DOHH2 (cell line): ENCODE measurements at regions not wholly inside any gene's neighbourhood (a gene's known extent, or its start where the extent isn't known, plus 50 kb on each side); places are given as distances from the start of the nearest gene placed in this dataset.

Experiments used
- EZH2phosphoT487 ChIP-seq: fragments of 200-600 bp; sonication (generic); IDR thresholded peaks from 2 replicates; pipeline ENCODE4 v1.6.1; 2017; ENCODE audit warnings: borderline replicate concordance, mild to moderate bottlenecking, antibody characterized with exemption, low read length, moderate library complexity, mixed read lengths
- TF ChIP-seq, protein P1 (sequence below): fragments of 200-600 bp; sonication (generic); IDR thresholded peaks from one replicate; pipeline ENCODE4 v1.5.1; 2014; ENCODE audit warnings: antibody characterized with exemption, mild to moderate bottlenecking, low read depth, low read length; ENCODE audit not compliant: poor library complexity, severe bottlenecking

DNA sequence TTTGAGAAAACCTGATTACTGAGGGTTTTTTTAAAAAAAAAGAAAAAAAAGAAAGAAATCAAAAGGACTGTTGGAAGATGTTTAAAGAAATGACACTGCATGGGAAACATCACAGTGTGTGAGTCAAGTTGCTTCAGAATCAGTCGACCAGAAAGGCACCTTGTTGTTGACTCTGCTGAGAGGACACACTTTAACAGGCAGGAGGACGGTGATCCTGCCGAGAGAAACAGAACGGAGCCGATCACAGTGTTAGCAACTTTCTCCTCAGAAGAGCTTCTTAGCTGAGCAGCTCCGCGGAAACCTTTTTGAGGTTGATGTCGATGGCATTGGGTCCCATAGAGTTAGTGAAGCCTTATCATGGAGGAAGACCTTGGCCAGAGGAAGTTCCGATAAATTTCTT, 538.7 kb downstream of the RBFOX1 start:
- TF ChIP-seq, protein P1, sequence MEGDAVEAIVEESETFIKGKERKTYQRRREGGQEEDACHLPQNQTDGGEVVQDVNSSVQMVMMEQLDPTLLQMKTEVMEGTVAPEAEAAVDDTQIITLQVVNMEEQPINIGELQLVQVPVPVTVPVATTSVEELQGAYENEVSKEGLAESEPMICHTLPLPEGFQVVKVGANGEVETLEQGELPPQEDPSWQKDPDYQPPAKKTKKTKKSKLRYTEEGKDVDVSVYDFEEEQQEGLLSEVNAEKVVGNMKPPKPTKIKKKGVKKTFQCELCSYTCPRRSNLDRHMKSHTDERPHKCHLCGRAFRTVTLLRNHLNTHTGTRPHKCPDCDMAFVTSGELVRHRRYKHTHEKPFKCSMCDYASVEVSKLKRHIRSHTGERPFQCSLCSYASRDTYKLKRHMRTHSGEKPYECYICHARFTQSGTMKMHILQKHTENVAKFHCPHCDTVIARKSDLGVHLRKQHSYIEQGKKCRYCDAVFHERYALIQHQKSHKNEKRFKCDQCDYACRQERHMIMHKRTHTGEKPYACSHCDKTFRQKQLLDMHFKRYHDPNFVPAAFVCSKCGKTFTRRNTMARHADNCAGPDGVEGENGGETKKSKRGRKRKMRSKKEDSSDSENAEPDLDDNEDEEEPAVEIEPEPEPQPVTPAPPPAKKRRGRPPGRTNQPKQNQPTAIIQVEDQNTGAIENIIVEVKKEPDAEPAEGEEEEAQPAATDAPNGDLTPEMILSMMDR, result no peak
- TF ChIP-seq EZH2phosphoT487, result no peak
